ENCODE measurements at regions not wholly inside any gene's neighbourhood (a gene's known extent, or its start where the extent isn't known, plus 50 kb on each side); places are given as distances from the start of the nearest gene placed in this dataset.
"Not testable (repeated sequence)": the region's sequence is repeated elsewhere in the genome, so short reads cannot be mapped to it uniquely, and the experiment has no call there.

DNA sequence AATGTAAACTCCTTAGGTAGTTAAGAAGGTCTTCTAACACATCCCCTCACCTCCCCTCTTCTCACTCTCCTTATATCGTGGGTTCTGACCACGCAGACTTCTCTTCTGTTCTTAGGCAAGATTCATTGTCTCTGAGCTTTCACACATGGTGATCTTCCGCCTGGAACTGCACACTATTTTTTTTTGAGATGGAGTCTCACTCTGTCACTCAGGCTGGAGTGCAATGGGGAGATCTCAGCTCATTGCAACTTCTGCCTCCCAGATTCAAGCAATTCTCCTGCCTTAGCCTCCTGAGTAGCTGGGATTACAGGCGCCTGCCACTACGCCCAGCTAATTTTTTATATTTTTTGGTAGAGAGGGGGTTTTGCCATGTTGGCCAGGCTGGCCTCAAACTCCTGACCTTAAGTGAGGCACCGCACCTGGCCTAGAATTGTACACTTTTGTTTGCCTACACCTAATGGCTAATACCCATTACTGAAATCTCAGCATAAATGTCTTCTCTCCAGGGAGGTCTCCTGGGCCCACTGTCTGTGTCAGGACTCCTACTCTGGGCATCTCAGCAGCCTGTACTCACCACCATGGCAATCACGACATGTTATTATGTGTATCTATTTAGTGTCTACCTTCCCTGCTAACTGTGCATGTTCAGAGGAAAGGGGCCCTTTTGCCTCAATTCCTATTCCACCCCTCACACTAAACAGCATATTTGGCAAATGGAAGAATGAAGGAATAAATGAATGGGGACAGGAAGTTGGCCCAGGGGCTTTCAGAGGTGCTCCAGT, 646.3 kb upstream of the DPP6 start:
- DNase-seq (ENCODE audit: low read depth in 2 of 2): no peak

DNA sequence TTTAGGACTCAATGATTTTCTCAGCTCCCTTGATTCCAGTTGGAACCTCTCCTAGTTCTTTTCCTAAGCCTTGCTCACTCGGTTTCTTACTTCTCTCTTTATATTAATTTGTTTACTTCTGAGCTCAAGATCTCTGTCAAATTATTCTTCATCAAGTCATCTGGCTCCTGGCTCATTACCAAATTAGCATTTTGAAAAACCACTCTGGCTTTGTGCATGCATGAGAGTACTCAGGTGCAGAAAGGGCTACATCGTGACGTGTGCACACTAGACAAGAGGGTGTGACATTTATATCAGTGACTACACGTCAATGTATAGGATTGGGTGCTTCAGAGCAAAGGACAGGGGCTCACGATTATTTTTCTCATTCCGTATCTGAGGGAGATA, 645.7 kb upstream of the DPP6 start:
- DNase-seq (ENCODE audit: low read depth in 2 of 2): no peak

GRCh38 chr7:153407291-153408046, 644.7 kb upstream of the DPP6 start:
- DNase-seq (ENCODE audit: low read depth in 2 of 2): no peak

DNA sequence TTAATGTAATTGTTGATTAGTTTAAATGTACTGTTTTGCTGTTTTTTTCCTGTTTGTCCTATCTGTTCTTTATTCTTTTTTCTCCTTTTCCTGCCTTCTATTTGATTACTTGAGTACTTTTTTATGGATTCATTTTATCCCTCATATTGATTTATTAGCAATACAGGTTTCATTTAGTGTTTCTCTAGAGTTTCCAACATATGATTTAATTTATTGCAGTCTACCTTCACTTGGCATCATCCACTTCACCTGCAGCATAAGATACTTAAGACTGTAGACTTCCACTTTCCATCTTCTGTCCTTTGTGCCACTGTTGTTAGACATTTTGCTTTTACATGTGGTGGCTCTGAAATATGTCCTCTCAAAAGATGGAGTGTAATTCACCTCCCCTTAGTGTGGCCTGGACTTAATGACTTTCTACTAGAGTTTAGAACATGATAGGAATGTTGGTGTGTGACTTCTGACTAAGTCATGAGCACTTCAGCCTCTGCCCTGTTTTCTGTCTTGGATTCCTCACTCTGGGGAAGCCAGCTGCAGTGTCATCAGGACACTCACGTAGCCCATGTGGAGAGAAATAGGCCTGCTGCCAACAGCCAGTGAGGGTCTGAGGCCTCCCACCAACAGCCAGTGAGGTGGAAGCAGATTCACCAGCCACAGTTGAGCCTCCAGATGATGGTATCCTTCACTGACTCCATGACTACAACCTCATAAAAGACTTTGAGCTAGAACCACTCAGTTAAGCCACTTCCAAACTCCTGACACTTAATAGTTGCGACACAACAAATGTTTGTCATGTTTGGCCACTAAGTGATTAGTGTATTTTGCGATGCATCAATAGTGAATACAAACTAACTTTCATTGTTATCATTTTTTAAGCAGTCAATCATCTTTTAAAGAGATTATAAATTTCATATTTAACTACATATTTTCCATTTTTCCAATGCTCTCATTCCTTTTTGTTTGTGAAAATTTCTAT, 643.5 kb upstream of the DPP6 start:
- DNase-seq (ENCODE audit: low read depth in 2 of 2): no peak

DNA sequence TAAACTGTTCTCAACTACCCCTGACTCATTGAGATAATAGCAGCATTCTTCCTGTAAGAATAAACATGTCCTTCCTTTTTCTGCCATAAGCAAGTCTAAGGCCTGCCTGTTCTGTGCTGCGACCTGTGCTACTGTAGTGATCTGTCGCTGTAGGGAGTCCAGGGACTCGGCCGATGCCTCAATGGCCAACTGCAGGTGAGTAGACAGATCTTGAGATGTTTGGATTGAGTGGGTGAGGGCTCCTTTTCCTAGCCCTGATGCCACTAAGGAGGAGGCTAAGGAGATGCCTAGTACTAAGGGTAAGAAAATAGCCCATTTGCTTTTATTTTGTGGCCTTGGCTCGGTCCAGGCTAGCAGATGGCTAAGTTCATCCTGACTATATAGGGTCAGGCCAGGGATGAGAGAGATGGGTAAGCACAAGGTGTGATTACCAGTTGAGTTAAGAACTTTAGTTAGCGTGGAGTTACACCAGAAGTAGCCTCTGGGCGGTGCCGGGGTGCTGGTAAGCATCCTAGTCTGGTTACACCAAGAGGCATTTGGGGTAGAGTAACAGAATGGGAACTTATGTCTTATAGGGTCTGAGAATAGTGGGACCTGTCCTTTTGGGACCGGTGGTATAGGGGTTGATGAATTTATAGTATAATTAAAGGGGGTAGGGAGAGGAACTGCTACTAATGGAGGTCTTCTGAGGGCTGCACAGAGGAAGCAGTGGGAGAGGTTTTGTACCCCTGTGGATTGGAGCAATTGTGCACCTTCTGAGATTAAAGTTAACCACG, 642.4 kb upstream of the DPP6 start:
- not testable (repeated sequence) for DNase-seq (ENCODE audit: low read depth in 2 of 2)

GRCh38 chr7:153410997-153411642, 641.1 kb upstream of the DPP6 start:
- not testable (repeated sequence) for DNase-seq (ENCODE audit: low read depth in 2 of 2)

- not testable (repeated sequence) for DNase-seq (ENCODE audit: low read depth in 2 of 2)
These were observed 639.9 kb upstream of the DPP6 start for GRCh38 chr7:153412114-153412823.

DNA sequence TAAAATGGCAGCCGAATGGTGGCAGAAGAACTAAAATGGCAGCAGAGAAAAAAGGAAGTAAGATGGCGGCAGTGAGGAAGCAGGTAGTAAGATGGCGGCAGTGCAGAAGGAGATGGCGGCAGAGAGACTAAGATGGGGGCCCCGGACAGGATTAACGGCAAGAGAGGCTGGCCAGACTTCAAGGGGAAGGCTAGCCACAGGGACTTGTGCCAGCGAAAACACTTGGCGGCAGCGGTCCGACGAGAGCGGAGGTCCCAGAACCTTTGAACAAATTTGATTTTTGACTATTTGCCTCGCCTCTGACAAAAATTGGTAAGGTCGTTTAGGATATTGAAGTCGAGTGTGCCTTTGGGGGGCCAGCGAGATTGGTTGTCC, 639.4 kb upstream of the DPP6 start:
- not testable (repeated sequence) for DNase-seq (ENCODE audit: low read depth in 2 of 2)

- DNase-seq (ENCODE audit: low read depth in 2 of 2): no peak
These were observed 639.0 kb upstream of the DPP6 start for GRCh38 chr7:153413199-153413539.

- no peak for DNase-seq (ENCODE audit: low read depth in 2 of 2)
These were observed 638.5 kb upstream of the DPP6 start for GRCh38 chr7:153413540-153414287.

- DNase-seq (ENCODE audit: low read depth in 2 of 2): no peak
These were observed 637.9 kb upstream of the DPP6 start for GRCh38 chr7:153414288-153414629.

- DNase-seq (ENCODE audit: low read depth in 2 of 2): no peak
These were observed 636.6 kb upstream of the DPP6 start for GRCh38 chr7:153415632-153416031.

DNA sequence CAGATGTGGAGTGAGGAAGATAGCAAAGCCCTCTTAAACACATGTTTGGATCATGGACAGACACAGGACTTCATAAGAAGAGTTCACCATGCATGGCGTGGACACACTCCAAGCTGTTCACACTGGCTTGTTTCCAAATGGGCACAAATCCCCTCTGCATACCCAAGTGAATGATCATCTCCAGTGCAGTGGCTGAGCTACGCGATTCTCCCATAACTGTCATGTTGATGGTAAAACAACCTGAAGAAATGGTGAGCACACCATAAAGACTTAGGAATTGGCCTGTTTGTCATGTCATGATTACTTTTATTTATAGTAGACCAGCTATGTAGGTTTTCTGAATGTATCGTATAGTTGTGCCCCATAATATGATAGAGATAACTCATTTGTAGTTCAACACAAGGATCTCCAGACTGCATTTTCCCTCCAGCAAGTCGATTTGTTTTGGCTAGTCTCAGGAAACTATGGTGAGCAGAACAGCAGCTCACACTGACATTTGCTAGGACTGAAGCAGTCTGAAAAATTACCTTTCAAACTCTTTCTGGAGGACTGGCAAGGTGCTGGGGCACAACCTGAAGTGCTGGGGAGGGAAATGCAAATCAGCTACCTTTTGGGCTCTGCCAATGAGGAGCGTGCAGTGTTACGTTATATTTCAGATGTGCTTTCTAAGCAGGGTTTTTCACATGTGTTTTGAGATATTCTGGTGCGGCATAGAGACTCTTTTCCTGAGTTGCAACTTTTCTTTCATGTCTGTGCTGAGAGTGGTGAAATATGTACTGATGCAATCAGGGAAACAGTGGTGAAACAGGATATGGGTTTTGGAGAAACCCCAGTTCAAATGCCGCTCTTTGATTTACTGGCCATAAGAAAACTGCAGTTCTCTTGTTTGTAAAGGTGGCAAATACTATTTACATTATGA, 629.6 kb upstream of the DPP6 start:
- no peak for DNase-seq (ENCODE audit: low read depth in 2 of 2)

DNA sequence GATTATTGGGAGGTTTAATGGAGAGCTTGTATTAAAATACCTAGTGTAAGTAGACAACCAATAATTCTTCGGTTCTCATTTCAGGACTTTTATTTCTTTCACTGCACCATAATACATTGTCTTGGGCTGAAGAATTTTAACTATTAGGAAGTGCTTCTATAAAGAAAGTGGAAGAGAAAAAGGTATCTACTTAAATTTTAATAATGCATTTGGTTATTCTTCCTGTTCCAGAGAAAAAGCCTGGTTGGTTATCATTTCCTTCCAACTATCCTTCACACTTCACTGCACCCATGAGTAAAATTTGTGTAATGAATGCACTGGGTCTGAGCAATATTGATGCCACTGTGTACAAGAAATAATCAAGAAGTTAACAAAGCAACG, 629.0 kb upstream of the DPP6 start:
- DNase-seq (ENCODE audit: low read depth in 2 of 2): no peak

- no peak for DNase-seq (ENCODE audit: low read depth in 2 of 2)
These were observed 621.3 kb upstream of the DPP6 start for GRCh38 chr7:153430931-153431330.

- no peak for DNase-seq (ENCODE audit: low read depth in 2 of 2)
These were observed 620.1 kb upstream of the DPP6 start for GRCh38 chr7:153432063-153432462.

DNA sequence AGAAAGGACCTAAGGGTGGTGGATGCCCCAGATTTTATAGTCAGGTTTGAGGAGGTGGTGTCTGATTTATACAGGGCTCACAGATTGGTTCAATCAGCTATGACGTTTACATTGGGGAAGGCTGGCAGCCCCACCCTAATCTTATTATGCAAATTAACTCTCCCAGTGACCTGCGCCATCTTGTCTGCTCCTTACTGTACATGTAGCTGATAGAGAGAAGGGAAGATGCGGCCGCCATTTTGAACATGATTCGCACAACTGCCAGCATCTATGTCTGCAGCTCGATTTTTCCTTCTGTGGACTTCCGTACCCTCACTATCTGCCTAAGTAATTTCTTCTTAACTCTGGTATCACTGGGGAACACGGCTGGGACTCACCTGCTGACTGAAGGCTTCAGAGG, 619.0 kb upstream of the DPP6 start:
- DNase-seq (ENCODE audit: low read depth in 2 of 2): no peak

DNA sequence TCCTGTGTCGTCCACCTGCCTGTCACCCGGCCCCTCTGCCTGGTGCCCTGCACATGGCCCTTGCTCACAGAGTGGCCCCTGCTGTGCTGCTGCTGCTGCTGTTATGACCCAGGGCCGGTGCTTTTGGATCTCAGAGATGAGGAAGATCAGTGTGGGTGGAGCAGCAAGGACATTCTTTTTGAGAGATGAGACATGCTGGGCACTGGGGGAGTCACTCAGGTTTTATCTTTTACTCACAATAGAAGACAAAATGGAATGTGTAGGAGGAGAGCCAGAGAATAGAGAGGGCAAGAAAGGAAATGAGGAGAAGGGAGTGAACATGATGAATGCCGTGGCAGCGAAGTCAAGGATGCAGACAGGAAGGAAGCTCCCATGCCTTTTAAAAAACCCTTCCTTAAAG, 611.5 kb upstream of the DPP6 start:
- no peak for DNase-seq (ENCODE audit: low read depth in 2 of 2)
